HG03575 (cell line): ENCODE measurements at regions not wholly inside any gene's neighbourhood (a gene's known extent, or its start where the extent isn't known, plus 50 kb on each side); places are given as distances from the start of the nearest gene placed in this dataset.

Experiments
- ATAC-seq: cut with Tn5 transposase; IDR thresholded peaks from one replicate; pipeline ENCODE4 v1.9.1; 2021; ENCODE audit not compliant: unreplicated experiment, insufficient number of reproducible peaks, low FRiP score; ENCODE audit errors: extremely low read depth

GRCh38 chr18:65429601-65430000 lies 321.2 kb upstream of the CDH7 start:
- ATAC-seq, result no peak

GRCh38 chr18:65425366-65425765 lies 325.4 kb upstream of the CDH7 start:
- no peak for ATAC-seq

GRCh38 chr18:65423776-65424175 lies 327.0 kb upstream of the CDH7 start:
- no peak for ATAC-seq

GRCh38 chr18:65422544-65423136 lies 328.2 kb upstream of the CDH7 start:
- ATAC-seq, result no peak

GRCh38 chr18:65415098-65415497 lies 335.7 kb upstream of the CDH7 start:
- no peak for ATAC-seq

- ATAC-seq, result no peak
Measured at GRCh38 chr18:65414501-65414900, 336.3 kb upstream of the CDH7 start.

- no peak for ATAC-seq
Measured at GRCh38 chr18:65411061-65411460, 339.8 kb upstream of the CDH7 start.

GRCh38 chr18:65409261-65409660 lies 341.6 kb upstream of the CDH7 start:
- no peak for ATAC-seq

- no peak for ATAC-seq
Measured at GRCh38 chr18:65403534-65403933, 347.3 kb upstream of the CDH7 start.

GRCh38 chr18:65399091-65399490 lies 351.7 kb upstream of the CDH7 start:
- ATAC-seq, result no peak

- ATAC-seq, result no peak
Measured at GRCh38 chr18:65398347-65399075, 352.3 kb upstream of the CDH7 start.

GRCh38 chr18:65380986-65381385 lies 369.8 kb upstream of the CDH7 start:
- ATAC-seq, result no peak

GRCh38 chr18:65380571-65380970 lies 370.2 kb upstream of the CDH7 start:
- no peak for ATAC-seq

- no peak for ATAC-seq
Measured at GRCh38 chr18:65372904-65373303, 377.9 kb upstream of the CDH7 start.

- ATAC-seq, result no peak
Measured at GRCh38 chr18:65365245-65365980, 385.4 kb upstream of the CDH7 start.

- no peak for ATAC-seq
Measured at GRCh38 chr18:65363911-65364632, 386.7 kb upstream of the CDH7 start.

GRCh38 chr18:65363011-65363410 lies 387.8 kb upstream of the CDH7 start:
- ATAC-seq, result no peak

- ATAC-seq, result no peak
Measured at GRCh38 chr18:65359479-65359878, 391.3 kb upstream of the CDH7 start.

GRCh38 chr18:65358306-65358705 lies 392.5 kb upstream of the CDH7 start:
- no peak for ATAC-seq

- ATAC-seq, result no peak
Measured at GRCh38 chr18:65352186-65352585, 398.6 kb upstream of the CDH7 start.
